Liver (tissue), 8 donors: ENCODE measurements at regions not wholly inside any gene's neighbourhood (a gene's known extent, or its start where the extent isn't known, plus 50 kb on each side); places are given as distances from the start of the nearest gene placed in this dataset.

Experiments
- DNase-seq: peaks from one replicate; pipeline ENCODE4 v3.0.0-alpha.2; 2017; ENCODE audit warnings: low spot score
- H3K27ac ChIP-seq, 2 donors: one replicate each; pipeline ENCODE4 v1.7.0; 2013; ENCODE audit warnings: inconsistent platforms in 2 of 2, low read length in 2 of 2, control low read depth in 1 of 2, low read depth in 1 of 2, mild to moderate bottlenecking in 1 of 2
- H3K27me3 ChIP-seq, 4 donors: one replicate each; pipeline versions ENCODE4 v1.6.1 to v1.7.0; 2013; ENCODE audit warnings: low read length in 3 of 4, inconsistent platforms in 1 of 4, mild to moderate bottlenecking in 1 of 4, moderate library complexity in 1 of 4; ENCODE audit not compliant: control insufficient read depth in 4 of 4, insufficient read depth in 4 of 4
- H3K36me3 ChIP-seq, 4 donors: one replicate each; pipeline versions ENCODE4 v1.6.1 to v1.7.0; 2013; ENCODE audit warnings: low read length in 3 of 4, mild to moderate bottlenecking in 3 of 4, low read depth in 1 of 4, moderate library complexity in 1 of 4; ENCODE audit not compliant: control insufficient read depth in 4 of 4, insufficient read depth in 3 of 4
- H3K4me1 ChIP-seq, 4 donors: one replicate each; pipeline versions ENCODE4 v1.6.1 to v1.7.0; 2013; ENCODE audit warnings: low read length in 3 of 4, mild to moderate bottlenecking in 3 of 4, moderate library complexity in 1 of 4; ENCODE audit not compliant: control insufficient read depth in 4 of 4, insufficient read depth in 4 of 4
- H3K4me3 ChIP-seq, 3 donors: one replicate each; pipeline versions ENCODE4 v1.6.1 to v1.7.0; 2013; ENCODE audit warnings: low read length in 3 of 3, control low read depth in 1 of 3, low read depth in 1 of 3, mild to moderate bottlenecking in 1 of 3
- H3K9ac ChIP-seq, 2 donors: one replicate each; pipeline ENCODE4 v1.7.0; 2013; ENCODE audit warnings: low read length in 2 of 2, mild to moderate bottlenecking in 2 of 2, moderate library complexity in 2 of 2, control low read depth in 1 of 2, low read depth in 1 of 2
- H3K9me3 ChIP-seq, 4 donors: one replicate each; pipeline versions ENCODE4 v1.6.1 to v1.7.0; 2013; ENCODE audit warnings: low read length in 3 of 4; ENCODE audit not compliant: control insufficient read depth in 4 of 4
- CTCF ChIP-seq: fragments of 150-350 bp; IDR thresholded peaks from 2 replicates; pipeline ENCODE4 v1.5.1; 2017; ENCODE audit warnings: improper control_type of control experiment, low read depth, low read length; ENCODE audit not compliant: missing input control
- EGR1 ChIP-seq, 2 donors: IDR thresholded peaks; 2 replicates each; pipeline ENCODE4 v1.6.1; 2016 to 2018; ENCODE audit warnings: antibody characterized with exemption in 2 of 2, low read depth in 2 of 2
- FOXA1 ChIP-seq: IDR thresholded peaks from 2 replicates; pipeline ENCODE4 v1.6.1; 2016; ENCODE audit warnings: antibody characterized with exemption
- FOXA2 ChIP-seq: IDR thresholded peaks from 2 replicates; pipeline ENCODE4 v1.6.1; 2016; ENCODE audit warnings: antibody characterized with exemption
- HNF4G ChIP-seq: IDR thresholded peaks from 2 replicates; pipeline ENCODE4 v1.6.1; 2016; ENCODE audit warnings: antibody characterized with exemption
- JUND ChIP-seq, 2 donors: IDR thresholded peaks; 2 replicates each; pipeline ENCODE4 v1.6.1; 2016; ENCODE audit warnings: antibody characterized with exemption in 2 of 2
- NR2F2 ChIP-seq: IDR thresholded peaks from 2 replicates; pipeline ENCODE4 v1.6.1; 2016; ENCODE audit warnings: antibody characterized with exemption
- RAD21 ChIP-seq, 2 donors: IDR thresholded peaks; 2 replicates each; pipeline ENCODE4 v1.6.1; 2016; ENCODE audit warnings: antibody characterized with exemption in 2 of 2, mild to moderate bottlenecking in 2 of 2
- REST ChIP-seq: IDR thresholded peaks from 2 replicates; pipeline ENCODE4 v1.6.1; 2016; ENCODE audit warnings: antibody characterized with exemption, mild to moderate bottlenecking
- RXRA ChIP-seq, 2 donors: IDR thresholded peaks; 2 replicates each; pipeline ENCODE4 v1.6.1; 2017 to 2018; ENCODE audit warnings: antibody characterized with exemption in 2 of 2, mild to moderate bottlenecking in 1 of 2
- SP1 ChIP-seq: IDR thresholded peaks from 2 replicates; pipeline ENCODE4 v1.6.1; 2018; ENCODE audit warnings: antibody characterized with exemption, mild to moderate bottlenecking
- TAF1 ChIP-seq: conservative IDR thresholded peaks from 2 replicates; pipeline ENCODE4 v1.6.1; 2016; ENCODE audit warnings: antibody characterized with exemption, mild to moderate bottlenecking
- YY1 ChIP-seq: IDR thresholded peaks from 2 replicates; pipeline ENCODE4 v1.6.1; 2016; ENCODE audit warnings: antibody characterized with exemption, mild to moderate bottlenecking
- WGBS: extraction: QIAGEN DNeasy Blood & Tissue Kit; methylation state at CpG from one replicate; pipeline ENCODE4 v1.1.7; 2013; 5-methylcytosine and 5-hydroxymethylcytosine counted together
- TF ChIP-seq, protein P1 (sequence below): IDR thresholded peaks from 2 replicates; pipeline ENCODE4 v1.6.1; 2016; ENCODE audit warnings: antibody characterized with exemption
- TF ChIP-seq, protein P2 (sequence below): IDR thresholded peaks from 2 replicates; pipeline ENCODE4 v1.6.1; 2016; ENCODE audit warnings: antibody characterized with exemption
- donor health status: healthy.
- donor health status: healthy.
- donor health status: healthy.
- donor health status: healthy.
- donor health status: healthy.

DNA sequence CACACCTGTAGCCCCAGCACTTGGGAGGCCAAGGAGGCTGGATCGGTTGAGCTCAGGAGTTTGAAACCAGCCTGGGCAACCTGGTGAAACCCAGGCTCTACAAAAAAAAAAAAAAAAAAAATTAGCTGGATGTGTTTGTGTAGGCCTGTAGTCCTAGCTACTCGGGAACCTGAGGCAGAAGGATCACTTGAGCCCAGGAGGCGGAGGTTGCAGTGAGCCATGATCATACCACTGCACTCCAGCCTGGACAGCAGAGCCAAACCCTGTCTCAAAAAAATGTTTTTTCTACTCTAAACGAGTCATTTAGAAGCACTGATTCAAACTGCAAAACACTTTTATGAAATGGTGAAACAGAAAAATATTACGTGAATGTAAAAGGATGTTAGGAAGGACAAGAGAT lies 69.1 kb upstream of the SLC39A10 start:
- no peak for DNase-seq
- Histone ChIP-seq H3K27ac (no peak overlapping the region), H3K4me1 (peaks cover 0 to 15% (median 9%) of the 10 kb centered on the region in 4 donors)

DNA sequence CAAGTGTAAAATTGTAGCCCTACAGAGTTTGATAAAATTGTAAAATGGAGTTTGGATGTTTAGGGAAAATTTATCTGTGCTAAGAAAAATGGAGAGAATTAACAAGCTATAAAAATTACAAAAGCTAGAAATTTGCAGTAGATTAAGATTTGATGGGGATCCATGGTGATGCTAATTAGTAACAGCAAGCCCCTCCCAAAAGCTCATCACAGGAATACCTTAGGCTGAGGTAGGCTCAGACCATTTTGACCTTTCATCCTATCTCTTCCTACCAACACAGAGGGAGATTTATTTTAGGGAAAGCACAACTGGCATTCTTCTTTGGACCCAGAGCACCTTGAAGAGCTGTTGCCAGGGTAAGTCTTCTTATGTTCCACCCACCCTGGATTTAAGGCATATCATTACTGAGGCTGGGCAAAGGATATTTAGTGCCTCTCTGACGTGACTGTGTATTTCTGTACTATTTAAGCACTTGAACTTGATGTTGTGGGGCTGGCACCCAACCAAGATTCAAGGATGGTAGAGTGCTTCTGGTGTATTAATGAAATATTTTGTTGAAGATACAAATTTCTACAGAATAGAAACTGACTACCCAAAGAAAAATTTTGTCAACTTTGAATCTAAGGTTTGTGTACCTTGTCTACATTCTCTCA lies 70.8 kb upstream of the SLC39A10 start:
- H3K27me3 ChIP-seq: no peaks in the 10 kb centered on the region
- no peak for DNase-seq
- WGBS: 75% methylated on average over 1 of the region's 1 CpG
- H3K36me3 ChIP-seq: no peaks in the 10 kb centered on the region
- no peak overlapping the region for H3K4me3 ChIP-seq
- no peaks in the 10 kb centered on the region for H3K9me3 ChIP-seq
- no peak overlapping the region for H3K27ac ChIP-seq
- H3K9ac ChIP-seq: no peak overlapping the region
- TF ChIP-seq YY1 (no peak), FOXA2 (no peak), NR2F2 (no peak), HNF4G (no peak), SP1 (no peak), RXRA (IDR thresholded peaks at IDR 0.05) (no peak), RAD21 (IDR thresholded peaks at IDR 0.05) (no peak), FOXA1 (no peak), EGR1 (IDR thresholded peaks at IDR 0.05; ENCODE audit: low read depth in 2 of 2) (no peak), TAF1 (no peak), REST (no peak), JUND (IDR thresholded peaks at IDR 0.05) (no peak)
- TF ChIP-seq, protein P1, sequence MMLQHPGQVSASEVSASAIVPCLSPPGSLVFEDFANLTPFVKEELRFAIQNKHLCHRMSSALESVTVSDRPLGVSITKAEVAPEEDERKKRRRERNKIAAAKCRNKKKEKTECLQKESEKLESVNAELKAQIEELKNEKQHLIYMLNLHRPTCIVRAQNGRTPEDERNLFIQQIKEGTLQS: no peak
- TF ChIP-seq, protein P2, sequence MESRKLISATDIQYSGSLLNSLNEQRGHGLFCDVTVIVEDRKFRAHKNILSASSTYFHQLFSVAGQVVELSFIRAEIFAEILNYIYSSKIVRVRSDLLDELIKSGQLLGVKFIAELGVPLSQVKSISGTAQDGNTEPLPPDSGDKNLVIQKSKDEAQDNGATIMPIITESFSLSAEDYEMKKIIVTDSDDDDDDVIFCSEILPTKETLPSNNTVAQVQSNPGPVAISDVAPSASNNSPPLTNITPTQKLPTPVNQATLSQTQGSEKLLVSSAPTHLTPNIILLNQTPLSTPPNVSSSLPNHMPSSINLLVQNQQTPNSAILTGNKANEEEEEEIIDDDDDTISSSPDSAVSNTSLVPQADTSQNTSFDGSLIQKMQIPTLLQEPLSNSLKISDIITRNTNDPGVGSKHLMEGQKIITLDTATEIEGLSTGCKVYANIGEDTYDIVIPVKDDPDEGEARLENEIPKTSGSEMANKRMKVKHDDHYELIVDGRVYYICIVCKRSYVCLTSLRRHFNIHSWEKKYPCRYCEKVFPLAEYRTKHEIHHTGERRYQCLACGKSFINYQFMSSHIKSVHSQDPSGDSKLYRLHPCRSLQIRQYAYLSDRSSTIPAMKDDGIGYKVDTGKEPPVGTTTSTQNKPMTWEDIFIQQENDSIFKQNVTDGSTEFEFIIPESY: no peak
- peaks cover 0 to 15% (median 9%) of the 10 kb centered on the region in 4 donors for H3K4me1 ChIP-seq

More for the DNA sequence above, 69.1 kb upstream of the SLC39A10 start:
- Histone ChIP-seq H3K4me3 (no peak overlapping the region), H3K9ac (no peak overlapping the region), H3K9me3 (no peaks in the 10 kb centered on the region), H3K36me3 (no peaks in the 10 kb centered on the region), H3K27me3 (no peaks in the 10 kb centered on the region)
- TF ChIP-seq, protein P1: no peak
- TF ChIP-seq EGR1 (IDR thresholded peaks at IDR 0.05; ENCODE audit: low read depth in 2 of 2): no peak
- TF ChIP-seq JUND (IDR thresholded peaks at IDR 0.05): no peak
- TF ChIP-seq, protein P2: no peak
- no peak for TF ChIP-seq FOXA1
- TF ChIP-seq CTCF: no peak
- TF ChIP-seq FOXA2: no peak
- WGBS: 93% methylated on average over 5 of the region's 5 CpGs
